HG03342 (cell line): ENCODE measurements at regions not wholly inside any gene's neighbourhood (a gene's known extent, or its start where the extent isn't known, plus 50 kb on each side); places are given as distances from the start of the nearest gene placed in this dataset.

Experiments
- ATAC-seq: cut with Tn5 transposase; IDR thresholded peaks from one replicate; pipeline ENCODE4 v1.9.1; 2021; ENCODE audit warnings: mild to moderate bottlenecking, moderate library complexity; ENCODE audit not compliant: unreplicated experiment

- no peak for ATAC-seq
Measured at GRCh38 chr16:73504591-73505575, 457.0 kb upstream of the ZFHX3 start.

- ATAC-seq = no peak
Measured at GRCh38 chr16:73503093-73503492, 455.2 kb upstream of the ZFHX3 start.

- ATAC-seq = no peak
Measured at GRCh38 chr16:73499276-73499675, 451.3 kb upstream of the ZFHX3 start.

- no peak for ATAC-seq
Measured at GRCh38 chr16:73485880-73486279, 438.0 kb upstream of the ZFHX3 start.

- ATAC-seq = no peak
Measured at GRCh38 chr16:73483934-73484711, 436.2 kb upstream of the ZFHX3 start.

GRCh38 chr16:73483076-73483791 lies 435.3 kb upstream of the ZFHX3 start:
- no peak for ATAC-seq

- ATAC-seq = no peak
Measured at GRCh38 chr16:73482310-73482709, 434.4 kb upstream of the ZFHX3 start.

GRCh38 chr16:73480381-73480780 lies 432.5 kb upstream of the ZFHX3 start:
- no peak for ATAC-seq

GRCh38 chr16:73473713-73474112 lies 425.8 kb upstream of the ZFHX3 start:
- no peak for ATAC-seq

- no peak for ATAC-seq
Measured at GRCh38 chr16:73464834-73465233, 416.9 kb upstream of the ZFHX3 start.

- ATAC-seq = no peak
Measured at GRCh38 chr16:73459586-73459985, 411.7 kb upstream of the ZFHX3 start.

GRCh38 chr16:73457851-73458250 lies 409.9 kb upstream of the ZFHX3 start:
- no peak for ATAC-seq

- no peak for ATAC-seq
Measured at GRCh38 chr16:73448970-73449369, 401.0 kb upstream of the ZFHX3 start.

- no peak for ATAC-seq
Measured at GRCh38 chr16:73447846-73448245, 399.9 kb upstream of the ZFHX3 start.

- no peak for ATAC-seq
Measured at GRCh38 chr16:73434621-73435020, 386.7 kb upstream of the ZFHX3 start.

GRCh38 chr16:73433731-73434307 lies 385.9 kb upstream of the ZFHX3 start:
- no peak for ATAC-seq

GRCh38 chr16:73432850-73433730 lies 385.2 kb upstream of the ZFHX3 start:
- ATAC-seq = no peak

GRCh38 chr16:73430138-73430537 lies 382.2 kb upstream of the ZFHX3 start:
- no peak for ATAC-seq

- ATAC-seq = no peak
Measured at GRCh38 chr16:73428121-73428520, 380.2 kb upstream of the ZFHX3 start.

GRCh38 chr16:73427164-73427563 lies 379.2 kb upstream of the ZFHX3 start:
- no peak for ATAC-seq
